ENCODE measurements at regions not wholly inside any gene's neighbourhood (a gene's known extent, or its start where the extent isn't known, plus 50 kb on each side); places are given as distances from the start of the nearest gene placed in this dataset.

- H3K4me1 ChIP-seq (replicated peaks in 1 of 2) = no peaks in the 10 kb centered on the region
- H3K4me3 ChIP-seq = no peak overlapping the region
- TF ChIP-seq, protein P1, sequence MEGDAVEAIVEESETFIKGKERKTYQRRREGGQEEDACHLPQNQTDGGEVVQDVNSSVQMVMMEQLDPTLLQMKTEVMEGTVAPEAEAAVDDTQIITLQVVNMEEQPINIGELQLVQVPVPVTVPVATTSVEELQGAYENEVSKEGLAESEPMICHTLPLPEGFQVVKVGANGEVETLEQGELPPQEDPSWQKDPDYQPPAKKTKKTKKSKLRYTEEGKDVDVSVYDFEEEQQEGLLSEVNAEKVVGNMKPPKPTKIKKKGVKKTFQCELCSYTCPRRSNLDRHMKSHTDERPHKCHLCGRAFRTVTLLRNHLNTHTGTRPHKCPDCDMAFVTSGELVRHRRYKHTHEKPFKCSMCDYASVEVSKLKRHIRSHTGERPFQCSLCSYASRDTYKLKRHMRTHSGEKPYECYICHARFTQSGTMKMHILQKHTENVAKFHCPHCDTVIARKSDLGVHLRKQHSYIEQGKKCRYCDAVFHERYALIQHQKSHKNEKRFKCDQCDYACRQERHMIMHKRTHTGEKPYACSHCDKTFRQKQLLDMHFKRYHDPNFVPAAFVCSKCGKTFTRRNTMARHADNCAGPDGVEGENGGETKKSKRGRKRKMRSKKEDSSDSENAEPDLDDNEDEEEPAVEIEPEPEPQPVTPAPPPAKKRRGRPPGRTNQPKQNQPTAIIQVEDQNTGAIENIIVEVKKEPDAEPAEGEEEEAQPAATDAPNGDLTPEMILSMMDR (IDR thresholded peaks at IDR 0.05) = no peak
- TF ChIP-seq POLR2A (IDR thresholded peaks at IDR 0.05) = no peak
- H3K9me3 ChIP-seq (replicated peaks in 1 of 3) = no peaks in the 10 kb centered on the region
- no peaks in the 10 kb centered on the region for H3K36me3 ChIP-seq (replicated peaks in 1 of 2)
- intact Hi-C loops (cut with DNase I) = no loop called here
- no peaks in the 10 kb centered on the region for H3K27me3 ChIP-seq
- DNase-seq = no peak
- H3K27ac ChIP-seq = no peak overlapping the region
- WGBS, 4 donors = 66 to 73% (median 69%) methylated on average over 3 of the region's 3 CpGs
Observed at GRCh38 chr5:163594951-163595350, 89.5 kb downstream of the MAT2B start.

- 61 to 74% (median 70%) methylated on average over 6 of the region's 6 CpGs for WGBS, 4 donors
- Histone ChIP-seq H3K36me3 (replicated peaks in 1 of 2) (no peaks in the 10 kb centered on the region), H3K27ac (no peak overlapping the region), H3K9me3 (replicated peaks in 1 of 3) (no peaks in the 10 kb centered on the region), H3K27me3 (no peaks in the 10 kb centered on the region), H3K4me1 (replicated peaks in 1 of 2) (no peaks in the 10 kb centered on the region), H3K4me3 (no peak overlapping the region)
- no peak for DNase-seq
- no peak for TF ChIP-seq POLR2A (IDR thresholded peaks at IDR 0.05)
- TF ChIP-seq, protein P1 (IDR thresholded peaks at IDR 0.05) = no peak
- intact Hi-C loops (cut with DNase I) = no loop called here
Observed at GRCh38 chr5:163595932-163596607, 90.7 kb downstream of the MAT2B start.

GRCh38 chr5:163596608-163597315 is 91.3 kb downstream of the MAT2B start:
- Histone ChIP-seq H3K36me3 (replicated peaks in 1 of 2) (no peaks in the 10 kb centered on the region), H3K9me3 (replicated peaks in 1 of 3) (no peaks in the 10 kb centered on the region), H3K4me3 (no peak overlapping the region), H3K27ac (no peak overlapping the region), H3K4me1 (replicated peaks in 1 of 2) (no peaks in the 10 kb centered on the region), H3K27me3 (no peaks in the 10 kb centered on the region)
- TF ChIP-seq, protein P1 (IDR thresholded peaks at IDR 0.05) = no peak
- no peak for TF ChIP-seq POLR2A (IDR thresholded peaks at IDR 0.05)
- intact Hi-C loops (cut with DNase I) = no loop called here
- no peak for DNase-seq
- 65 to 78% (median 73%) methylated on average over 5 of the region's 5 CpGs for WGBS, 4 donors

GRCh38 chr5:163604013-163604412 is 98.6 kb downstream of the MAT2B start:
- H3K36me3 ChIP-seq (replicated peaks in 1 of 2) = no peaks in the 10 kb centered on the region
- H3K27ac ChIP-seq = no peak overlapping the region
- H3K9me3 ChIP-seq (replicated peaks in 1 of 3) = no peaks in the 10 kb centered on the region
- no peak for DNase-seq
- no peaks in the 10 kb centered on the region for H3K4me1 ChIP-seq (replicated peaks in 1 of 2)
- WGBS, 4 donors = 58 to 73% (median 63%) methylated on average over 4 of the region's 4 CpGs
- H3K4me3 ChIP-seq = no peak overlapping the region
- intact Hi-C loops (cut with DNase I) = no loop called here
- H3K27me3 ChIP-seq = no peaks in the 10 kb centered on the region
- TF ChIP-seq, protein P1 (IDR thresholded peaks at IDR 0.05) = no peak
- no peak for TF ChIP-seq POLR2A (IDR thresholded peaks at IDR 0.05)
